GM23338 (cell line): ENCODE measurements at regions not wholly inside any gene's neighbourhood (a gene's known extent, or its start where the extent isn't known, plus 50 kb on each side); places are given as distances from the start of the nearest gene placed in this dataset.

Experiments used
- ATAC-seq: fragments of 200-7000 bp; cut with Tn5 transposase; 3 replicates; pipeline ENCODE4 v1.9.1; 2020
- DNase-seq: peaks from one replicate; pipeline ENCODE4 v3.0.0-alpha.2; 2015; ENCODE audit warnings: low spot score
- H2AFZ ChIP-seq: fragments of 200-600 bp; sonication (generic); 2 replicates; pipeline ENCODE4 v1.8.0; 2016; ENCODE audit warnings: antibody characterized with exemption, mild to moderate bottlenecking, moderate library complexity
- H3F3A ChIP-seq: fragments of 200-600 bp; sonication (generic); replicated peaks from 2 replicates; pipeline ENCODE4 v1.8.0; 2017; ENCODE audit warnings: antibody characterized with exemption, mixed run types, low read depth
- H3K27ac ChIP-seq: fragments of 200-600 bp; sonication (generic); 2 replicates; pipeline ENCODE4 v1.6.1; 2016; ENCODE audit warnings: low read depth
- H3K27me3 ChIP-seq: fragments of 200-600 bp; sonication (generic); 2 replicates; pipeline ENCODE4 v1.8.0; 2016; ENCODE audit warnings: mild to moderate bottlenecking, mixed run types, moderate library complexity; ENCODE audit not compliant: insufficient read depth
- H3K36me3 ChIP-seq: fragments of 200-600 bp; sonication (generic); 2 replicates; pipeline ENCODE4 v1.8.0; 2016; ENCODE audit warnings: mild to moderate bottlenecking; ENCODE audit not compliant: insufficient read depth
- H3K4me1 ChIP-seq: fragments of 200-600 bp; sonication (generic); 2 replicates; pipeline ENCODE4 v1.8.0; 2016; ENCODE audit warnings: mild to moderate bottlenecking, moderate library complexity; ENCODE audit not compliant: insufficient read depth
- H3K4me2 ChIP-seq: fragments of 200-600 bp; sonication (generic); 2 replicates; pipeline ENCODE4 v1.7.1; 2017; ENCODE audit warnings: mixed run types
- H3K4me3 ChIP-seq: fragments of 200-600 bp; sonication (generic); 2 replicates; pipeline ENCODE4 v1.6.1; 2016; ENCODE audit warnings: mixed run types
- H3K79me2 ChIP-seq: fragments of 200-600 bp; sonication (generic); replicated peaks from 2 replicates; pipeline ENCODE4 v1.8.0; 2017; ENCODE audit warnings: mild to moderate bottlenecking; ENCODE audit not compliant: insufficient read depth
- H3K9me2 ChIP-seq: fragments of 200-600 bp; sonication (generic); 2 replicates; pipeline ENCODE4 v1.8.0; 2017; ENCODE audit not compliant: insufficient read depth
- H4K20me1 ChIP-seq: fragments of 200-600 bp; sonication (generic); replicated peaks from 2 replicates; pipeline ENCODE4 v1.8.0; 2017; ENCODE audit warnings: mild to moderate bottlenecking; ENCODE audit not compliant: insufficient read depth
- H3K27ac Mint-ChIP-seq: 2 replicates; pipeline ENCODE4 v1.8.0; 2020; ENCODE audit warnings: inconsistent platforms, mild to moderate bottlenecking, moderate library complexity, mixed read lengths
- H3K27me3 Mint-ChIP-seq: 3 replicates; pipeline ENCODE4 v1.8.0; 2022; ENCODE audit warnings: low read depth, mild to moderate bottlenecking, moderate library complexity, mixed read lengths, inconsistent platforms; ENCODE audit not compliant: insufficient read depth, poor library complexity
- H3K36me3 Mint-ChIP-seq: 3 replicates; pipeline ENCODE4 v1.8.0; 2021; ENCODE audit warnings: low read depth, mild to moderate bottlenecking, inconsistent platforms, moderate library complexity, mixed read lengths
- H3K4me1 Mint-ChIP-seq: 3 replicates; pipeline ENCODE4 v1.8.0; 2020; ENCODE audit warnings: mild to moderate bottlenecking, inconsistent platforms, mixed read lengths
- H3K4me3 Mint-ChIP-seq: 3 replicates; pipeline ENCODE4 v1.8.0; 2021; ENCODE audit warnings: moderate library complexity, mild to moderate bottlenecking, inconsistent platforms, mixed read lengths
- H3K9me3 Mint-ChIP-seq: 3 replicates; pipeline ENCODE4 v1.8.0; 2020; ENCODE audit warnings: moderate library complexity, mild to moderate bottlenecking, inconsistent platforms, mixed read lengths
- CREB1 ChIP-seq: fragments of 250-450 bp; sonication (Bioruptor Pico); IDR thresholded peaks from 2 replicates; pipeline ENCODE4 v1.5.0; 2020; ENCODE audit warnings: low read depth, mild to moderate bottlenecking, moderate library complexity
- CTCF ChIP-seq, 2 experiments: fragments of 200-600 bp in 1 of 2; sonication (generic) in 1 of 2; conservative IDR thresholded peaks; 2 replicates each; pipeline versions ENCODE4 v1.5.1 to v1.6.1; 2016 to 2017; ENCODE audit warnings: antibody characterized with exemption in 2 of 2, low read depth in 2 of 2, mild to moderate bottlenecking in 2 of 2, moderate library complexity in 1 of 2
- ETS1 ChIP-seq: IDR thresholded peaks from 2 replicates; pipeline ENCODE4 v1.6.1; 2016; ENCODE audit warnings: antibody characterized with exemption
- EZH2phosphoT487 ChIP-seq: fragments of 200-600 bp; sonication (generic); IDR thresholded peaks from one replicate; pipeline ENCODE4 v1.8.1; 2018; ENCODE audit warnings: antibody characterized with exemption; ENCODE audit not compliant: unreplicated experiment
- NANOG ChIP-seq: IDR thresholded peaks from 2 replicates; pipeline ENCODE4 v1.6.1; 2016; ENCODE audit warnings: antibody characterized with exemption, borderline replicate concordance
- POLR2AphosphoS5 ChIP-seq: IDR thresholded peaks from 2 replicates; pipeline ENCODE4 v1.6.1; 2016; ENCODE audit warnings: antibody characterized with exemption, low read depth
- REST ChIP-seq: IDR thresholded peaks from one replicate; pipeline ENCODE4 v1.6.1; 2018; ENCODE audit warnings: antibody characterized with exemption; ENCODE audit not compliant: unreplicated experiment
- STAT1 ChIP-seq: IDR thresholded peaks from one replicate; pipeline ENCODE4 v1.6.1; 2016; ENCODE audit warnings: antibody characterized with exemption; ENCODE audit not compliant: unreplicated experiment
- ZNF114 ChIP-seq: fragments of 250-450 bp; sonication (Bioruptor Pico); IDR thresholded peaks from 2 replicates; pipeline ENCODE4 v1.5.0; 2020; ENCODE audit warnings: mild to moderate bottlenecking, moderate library complexity
- ZNF331 ChIP-seq: fragments of 250-450 bp; sonication (Bioruptor Pico); IDR thresholded peaks from 2 replicates; pipeline ENCODE4 v1.5.0; 2020; ENCODE audit warnings: low read depth, mild to moderate bottlenecking, moderate library complexity

DNA sequence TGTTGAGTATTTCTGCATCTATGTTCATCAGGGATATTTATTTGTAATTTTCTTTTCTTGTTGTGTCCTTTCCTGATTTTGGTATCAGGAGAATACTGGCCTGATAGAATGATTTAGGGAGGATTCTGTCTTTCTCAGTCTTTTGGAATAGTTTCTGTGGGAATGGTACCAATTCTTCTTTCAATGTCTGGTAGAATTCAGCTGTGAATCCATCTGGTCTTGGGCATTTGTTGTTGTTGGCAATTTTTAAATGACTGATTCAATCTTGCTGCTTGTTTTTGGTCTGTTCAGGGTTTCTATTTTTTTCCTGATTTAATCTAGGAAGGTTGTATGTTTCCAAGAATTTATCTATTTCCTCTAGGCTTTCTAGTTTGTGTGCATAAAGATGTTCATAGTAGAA is 170.9 kb upstream of the PDE3A start (continued):
- no peak for TF ChIP-seq ZNF331 (CRISPR knock-in tag)
- TF ChIP-seq ETS1 = no peak
- no peak for TF ChIP-seq NANOG
- TF ChIP-seq ZNF114 (CRISPR knock-in tag) = no peak
- TF ChIP-seq POLR2AphosphoS5 = no peak

- H3K4me2 ChIP-seq = no peak overlapping the region
- no peaks in the 10 kb centered on the region for H3F3A ChIP-seq
- no peaks in the 10 kb centered on the region for H3K36me3 ChIP-seq
- no peak overlapping the region for H3K4me3 Mint-ChIP-seq
- DNase-seq (no peak), ATAC-seq (no peak)
- no peak overlapping the region for H3K4me3 ChIP-seq
- no peaks in the 10 kb centered on the region for H4K20me1 ChIP-seq
- TF ChIP-seq ZNF331 (CRISPR knock-in tag) (no peak), POLR2AphosphoS5 (no peak), NANOG (no peak), STAT1 (no peak), ZNF114 (CRISPR knock-in tag) (no peak), CREB1 (CRISPR knock-in tag) (no peak)
- no peaks in the 10 kb centered on the region for H3K79me2 ChIP-seq
- 0 out of 3 replicates have a peak, but pooled peaks cover 2% of the 10 kb centered on the region for H3K36me3 Mint-ChIP-seq
- H3K27me3 ChIP-seq = no peaks in the 10 kb centered on the region
- no peak overlapping the region for H3K27ac ChIP-seq
- peaks cover 2% of the 10 kb centered on the region; the same call in 2 of the 3 replicates for H3K4me1 Mint-ChIP-seq
- no peak overlapping the region for H3K27ac Mint-ChIP-seq
- peaks cover 4% of the 10 kb centered on the region for H3K9me3 Mint-ChIP-seq
- H2AFZ ChIP-seq = no peak overlapping the region
- H3K4me1 ChIP-seq = no peaks in the 10 kb centered on the region
- no peaks in the 10 kb centered on the region for H3K9me2 ChIP-seq
- no peaks in the 10 kb centered on the region for H3K27me3 Mint-ChIP-seq
Observed at GRCh38 chr12:20199780-20200179, 168.6 kb upstream of the PDE3A start.

- Histone ChIP-seq H3K36me3 (no peaks in the 10 kb centered on the region), H3K27ac (no peak overlapping the region), H3K9me2 (no peaks in the 10 kb centered on the region), H3K4me3 (no peak overlapping the region), H2AFZ (no peak overlapping the region), H3F3A (no peaks in the 10 kb centered on the region), H3K4me1 (no peaks in the 10 kb centered on the region), H3K4me2 (no peak overlapping the region), H4K20me1 (no peaks in the 10 kb centered on the region), H3K27me3 (no peaks in the 10 kb centered on the region), H3K79me2 (no peaks in the 10 kb centered on the region)
- Mint-ChIP-seq H3K4me1 (peaks cover 2% of the 10 kb centered on the region; the same call in 2 of the 3 replicates), H3K27ac (no peak overlapping the region), H3K4me3 (no peak overlapping the region), H3K27me3 (no peaks in the 10 kb centered on the region), H3K9me3 (peaks cover 4% of the 10 kb centered on the region), H3K36me3 (0 out of 3 replicates have a peak, but pooled peaks cover 2% of the 10 kb centered on the region)
- no peak for ATAC-seq
- no peak for DNase-seq
- TF ChIP-seq REST = no peak
- TF ChIP-seq ZNF331 (CRISPR knock-in tag) = no peak
- no peak for TF ChIP-seq EZH2phosphoT487
- TF ChIP-seq CTCF (conservative IDR thresholded peaks at IDR 0.05; ENCODE audit: low read depth in 2 of 2) = no peak
- TF ChIP-seq ZNF114 (CRISPR knock-in tag) = no peak
- TF ChIP-seq POLR2AphosphoS5 = no peak
- TF ChIP-seq NANOG = no peak
- TF ChIP-seq CREB1 (CRISPR knock-in tag) = no peak
Observed at GRCh38 chr12:20201733-20202132, 166.6 kb upstream of the PDE3A start.
